ENCODE measurements at regions not wholly inside any gene's neighbourhood (a gene's known extent, or its start where the extent isn't known, plus 50 kb on each side); places are given as distances from the start of the nearest gene placed in this dataset.

DNA sequence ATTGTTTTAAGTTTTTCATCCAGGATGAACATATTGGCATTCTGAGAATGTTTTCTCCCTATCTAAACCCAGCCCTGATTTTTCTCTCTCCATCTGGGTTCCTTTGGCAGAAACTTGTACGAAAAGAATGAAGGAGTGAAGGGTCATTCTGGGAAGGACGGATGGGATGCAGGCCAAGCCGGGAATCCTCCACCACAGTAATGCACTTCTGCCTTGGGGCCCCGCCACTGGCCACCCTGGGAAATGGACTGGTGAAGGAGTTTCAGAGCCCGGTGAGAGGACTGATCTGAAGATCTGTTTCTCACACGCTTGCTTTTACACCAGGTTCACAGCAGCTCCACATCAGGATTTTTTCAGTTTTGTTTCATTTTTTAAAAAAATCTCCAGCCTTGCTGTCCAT is 554.8 kb downstream of the BNC2 start:
- 89% methylated on average over 6 of the region's 6 CpGs for whole genome bisulfite sequencing
- DNase-seq (ENCODE audit: low spot score): no peak
- peaks cover 0 to 8% (median 4%) of the 10 kb centered on the region in 4 donors for H3K4me1 ChIP-seq (ENCODE audit: control insufficient read depth in 4 of 4, insufficient read depth in 4 of 4, low read length in 3 of 4)

DNA sequence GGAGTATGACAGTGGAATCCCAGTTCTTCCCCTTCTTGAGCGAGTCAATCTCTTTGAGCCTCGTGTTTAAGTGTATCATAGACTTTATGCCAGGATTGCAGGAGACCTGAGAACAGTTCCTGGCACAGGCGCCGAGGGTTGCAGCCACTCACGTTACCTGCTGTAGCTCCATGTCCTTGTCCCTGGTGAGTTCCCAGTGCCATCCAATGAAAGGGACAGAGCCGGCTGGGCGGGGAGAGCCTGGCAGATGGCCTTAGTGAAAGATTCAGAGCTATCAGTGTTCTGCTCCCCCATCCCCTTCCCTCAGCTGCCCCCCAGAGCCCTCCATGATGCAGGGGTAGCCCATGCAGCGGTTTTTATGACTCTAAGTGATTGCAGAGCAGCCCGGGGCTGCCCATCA is 554.0 kb downstream of the BNC2 start:
- Histone ChIP-seq H3K27ac (ENCODE audit: low read depth in 1 of 2, low read length in 2 of 2) (no peak overlapping the region), H3K4me3 (ENCODE audit: low read depth in 1 of 3, low read length in 3 of 3) (no peak overlapping the region), H3K9ac (ENCODE audit: low read depth in 1 of 2, low read length in 2 of 2) (no peak overlapping the region), H3K36me3 (ENCODE audit: control insufficient read depth in 4 of 4, insufficient read depth in 3 of 4, low read depth in 1 of 4, low read length in 3 of 4) (no peaks in the 10 kb centered on the region), H3K27me3 (ENCODE audit: control insufficient read depth in 4 of 4, insufficient read depth in 4 of 4, low read length in 3 of 4) (peaks cover 0 to 2% (median 0%) of the 10 kb centered on the region in 4 donors), H3K4me1 (ENCODE audit: control insufficient read depth in 4 of 4, insufficient read depth in 4 of 4, low read length in 3 of 4) (peaks cover 0 to 8% (median 4%) of the 10 kb centered on the region in 4 donors), H3K9me3 (ENCODE audit: control insufficient read depth in 4 of 4, low read length in 3 of 4) (no peaks in the 10 kb centered on the region)
- DNase-seq (ENCODE audit: low spot score): no peak
- 73% methylated on average over 9 of the region's 9 CpGs for WGBS
- TF ChIP-seq FOXA1 (IDR thresholded peaks at IDR 0.05): peak; percentile 5
- peak in 1 of 2 donors; percentile 23 for TF ChIP-seq HNF4A (conservative IDR thresholded peaks at IDR 0.05)
- peak in 1 of 2 donors; percentile 19 for TF ChIP-seq RXRA (IDR thresholded peaks at IDR 0.05)
- no peak for TF ChIP-seq YY1 (IDR thresholded peaks at IDR 0.05)
- TF ChIP-seq JUND (IDR thresholded peaks at IDR 0.05): no peak
- no peak for TF ChIP-seq RAD21 (IDR thresholded peaks at IDR 0.05)
- no peak for TF ChIP-seq GABPA (IDR thresholded peaks at IDR 0.05 in 1 of 2, conservative IDR thresholded peaks at IDR 0.05 in 1 of 2)

More for the DNA sequence above, 554.8 kb downstream of the BNC2 start:
- H3K4me3 ChIP-seq (ENCODE audit: low read depth in 1 of 3, low read length in 3 of 3): no peak overlapping the region
- TF ChIP-seq RAD21 (IDR thresholded peaks at IDR 0.05) (no peak), EGR1 (IDR thresholded peaks at IDR 0.05; ENCODE audit: low read depth in 2 of 2) (no peak), HNF4G (IDR thresholded peaks at IDR 0.05) (no peak), GABPA (IDR thresholded peaks at IDR 0.05 in 1 of 2, conservative IDR thresholded peaks at IDR 0.05 in 1 of 2) (no peak), HNF4A (conservative IDR thresholded peaks at IDR 0.05) (no peak), TAF1 (conservative IDR thresholded peaks at IDR 0.05) (no peak), NR2F2 (IDR thresholded peaks at IDR 0.05) (no peak), JUND (IDR thresholded peaks at IDR 0.05) (no peak), SP1 (IDR thresholded peaks at IDR 0.05) (no peak), YY1 (IDR thresholded peaks at IDR 0.05) (no peak)
- TF ChIP-seq, protein P1, sequence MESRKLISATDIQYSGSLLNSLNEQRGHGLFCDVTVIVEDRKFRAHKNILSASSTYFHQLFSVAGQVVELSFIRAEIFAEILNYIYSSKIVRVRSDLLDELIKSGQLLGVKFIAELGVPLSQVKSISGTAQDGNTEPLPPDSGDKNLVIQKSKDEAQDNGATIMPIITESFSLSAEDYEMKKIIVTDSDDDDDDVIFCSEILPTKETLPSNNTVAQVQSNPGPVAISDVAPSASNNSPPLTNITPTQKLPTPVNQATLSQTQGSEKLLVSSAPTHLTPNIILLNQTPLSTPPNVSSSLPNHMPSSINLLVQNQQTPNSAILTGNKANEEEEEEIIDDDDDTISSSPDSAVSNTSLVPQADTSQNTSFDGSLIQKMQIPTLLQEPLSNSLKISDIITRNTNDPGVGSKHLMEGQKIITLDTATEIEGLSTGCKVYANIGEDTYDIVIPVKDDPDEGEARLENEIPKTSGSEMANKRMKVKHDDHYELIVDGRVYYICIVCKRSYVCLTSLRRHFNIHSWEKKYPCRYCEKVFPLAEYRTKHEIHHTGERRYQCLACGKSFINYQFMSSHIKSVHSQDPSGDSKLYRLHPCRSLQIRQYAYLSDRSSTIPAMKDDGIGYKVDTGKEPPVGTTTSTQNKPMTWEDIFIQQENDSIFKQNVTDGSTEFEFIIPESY (IDR thresholded peaks at IDR 0.05): no peak
- TF ChIP-seq, protein P2, sequence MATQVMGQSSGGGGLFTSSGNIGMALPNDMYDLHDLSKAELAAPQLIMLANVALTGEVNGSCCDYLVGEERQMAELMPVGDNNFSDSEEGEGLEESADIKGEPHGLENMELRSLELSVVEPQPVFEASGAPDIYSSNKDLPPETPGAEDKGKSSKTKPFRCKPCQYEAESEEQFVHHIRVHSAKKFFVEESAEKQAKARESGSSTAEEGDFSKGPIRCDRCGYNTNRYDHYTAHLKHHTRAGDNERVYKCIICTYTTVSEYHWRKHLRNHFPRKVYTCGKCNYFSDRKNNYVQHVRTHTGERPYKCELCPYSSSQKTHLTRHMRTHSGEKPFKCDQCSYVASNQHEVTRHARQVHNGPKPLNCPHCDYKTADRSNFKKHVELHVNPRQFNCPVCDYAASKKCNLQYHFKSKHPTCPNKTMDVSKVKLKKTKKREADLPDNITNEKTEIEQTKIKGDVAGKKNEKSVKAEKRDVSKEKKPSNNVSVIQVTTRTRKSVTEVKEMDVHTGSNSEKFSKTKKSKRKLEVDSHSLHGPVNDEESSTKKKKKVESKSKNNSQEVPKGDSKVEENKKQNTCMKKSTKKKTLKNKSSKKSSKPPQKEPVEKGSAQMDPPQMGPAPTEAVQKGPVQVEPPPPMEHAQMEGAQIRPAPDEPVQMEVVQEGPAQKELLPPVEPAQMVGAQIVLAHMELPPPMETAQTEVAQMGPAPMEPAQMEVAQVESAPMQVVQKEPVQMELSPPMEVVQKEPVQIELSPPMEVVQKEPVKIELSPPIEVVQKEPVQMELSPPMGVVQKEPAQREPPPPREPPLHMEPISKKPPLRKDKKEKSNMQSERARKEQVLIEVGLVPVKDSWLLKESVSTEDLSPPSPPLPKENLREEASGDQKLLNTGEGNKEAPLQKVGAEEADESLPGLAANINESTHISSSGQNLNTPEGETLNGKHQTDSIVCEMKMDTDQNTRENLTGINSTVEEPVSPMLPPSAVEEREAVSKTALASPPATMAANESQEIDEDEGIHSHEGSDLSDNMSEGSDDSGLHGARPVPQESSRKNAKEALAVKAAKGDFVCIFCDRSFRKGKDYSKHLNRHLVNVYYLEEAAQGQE (IDR thresholded peaks at IDR 0.05): no peak
- TF ChIP-seq, protein P3, sequence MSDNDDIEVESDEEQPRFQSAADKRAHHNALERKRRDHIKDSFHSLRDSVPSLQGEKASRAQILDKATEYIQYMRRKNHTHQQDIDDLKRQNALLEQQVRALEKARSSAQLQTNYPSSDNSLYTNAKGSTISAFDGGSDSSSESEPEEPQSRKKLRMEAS (IDR thresholded peaks at IDR 0.05): no peak
- TF ChIP-seq, protein P4, sequence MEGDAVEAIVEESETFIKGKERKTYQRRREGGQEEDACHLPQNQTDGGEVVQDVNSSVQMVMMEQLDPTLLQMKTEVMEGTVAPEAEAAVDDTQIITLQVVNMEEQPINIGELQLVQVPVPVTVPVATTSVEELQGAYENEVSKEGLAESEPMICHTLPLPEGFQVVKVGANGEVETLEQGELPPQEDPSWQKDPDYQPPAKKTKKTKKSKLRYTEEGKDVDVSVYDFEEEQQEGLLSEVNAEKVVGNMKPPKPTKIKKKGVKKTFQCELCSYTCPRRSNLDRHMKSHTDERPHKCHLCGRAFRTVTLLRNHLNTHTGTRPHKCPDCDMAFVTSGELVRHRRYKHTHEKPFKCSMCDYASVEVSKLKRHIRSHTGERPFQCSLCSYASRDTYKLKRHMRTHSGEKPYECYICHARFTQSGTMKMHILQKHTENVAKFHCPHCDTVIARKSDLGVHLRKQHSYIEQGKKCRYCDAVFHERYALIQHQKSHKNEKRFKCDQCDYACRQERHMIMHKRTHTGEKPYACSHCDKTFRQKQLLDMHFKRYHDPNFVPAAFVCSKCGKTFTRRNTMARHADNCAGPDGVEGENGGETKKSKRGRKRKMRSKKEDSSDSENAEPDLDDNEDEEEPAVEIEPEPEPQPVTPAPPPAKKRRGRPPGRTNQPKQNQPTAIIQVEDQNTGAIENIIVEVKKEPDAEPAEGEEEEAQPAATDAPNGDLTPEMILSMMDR (IDR thresholded peaks at IDR 0.05; ENCODE audit: low read depth, low read length, missing input control): no peak
- TF ChIP-seq, protein P5, sequence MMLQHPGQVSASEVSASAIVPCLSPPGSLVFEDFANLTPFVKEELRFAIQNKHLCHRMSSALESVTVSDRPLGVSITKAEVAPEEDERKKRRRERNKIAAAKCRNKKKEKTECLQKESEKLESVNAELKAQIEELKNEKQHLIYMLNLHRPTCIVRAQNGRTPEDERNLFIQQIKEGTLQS (IDR thresholded peaks at IDR 0.05): no peak
- H3K27ac ChIP-seq (ENCODE audit: low read depth in 1 of 2, low read length in 2 of 2): no peak overlapping the region
- H3K9ac ChIP-seq (ENCODE audit: low read depth in 1 of 2, low read length in 2 of 2): no peak overlapping the region
- no peaks in the 10 kb centered on the region for H3K36me3 ChIP-seq (ENCODE audit: control insufficient read depth in 4 of 4, insufficient read depth in 3 of 4, low read depth in 1 of 4, low read length in 3 of 4)
- no peaks in the 10 kb centered on the region for H3K9me3 ChIP-seq (ENCODE audit: control insufficient read depth in 4 of 4, low read length in 3 of 4)
- H3K27me3 ChIP-seq (ENCODE audit: control insufficient read depth in 4 of 4, insufficient read depth in 4 of 4, low read length in 3 of 4): peaks cover 0 to 2% (median 0%) of the 10 kb centered on the region in 4 donors

All from liver (tissue), 8 donors.